ENCODE measurements at regions not wholly inside any gene's neighbourhood (a gene's known extent, or its start where the extent isn't known, plus 50 kb on each side); places are given as distances from the start of the nearest gene placed in this dataset.
"Not testable (repeated sequence)": the region's sequence is repeated elsewhere in the genome, so short reads cannot be mapped to it uniquely, and the experiment has no call there.

DNA sequence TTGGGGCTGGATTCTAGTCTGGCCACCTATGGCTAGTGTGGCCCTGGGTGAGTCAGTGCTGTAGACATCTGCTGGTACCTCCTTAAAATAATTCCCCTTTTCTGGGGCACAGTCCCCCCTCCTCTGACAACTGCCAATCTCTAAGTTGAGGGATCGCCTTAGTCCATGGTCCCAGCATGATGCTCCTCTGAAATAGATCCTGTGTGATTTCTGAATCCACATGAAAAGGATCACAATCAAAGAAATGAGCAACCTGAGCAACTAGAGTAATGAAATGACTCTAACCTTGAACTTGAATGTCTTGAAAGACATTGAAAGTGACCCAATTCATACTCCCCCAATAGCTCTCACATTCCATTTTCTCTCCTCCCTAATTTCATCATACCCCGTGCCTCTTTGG is 332.5 kb downstream of the VRK1 start:
- Histone ChIP-seq H3K9me3 (no peaks in the 10 kb centered on the region), H3K36me3 (no peaks in the 10 kb centered on the region), H3K27me3 (no peaks in the 10 kb centered on the region), H3K4me3 (replicated peaks in 1 of 3) (no peak overlapping the region), H3K27ac (no peak overlapping the region), H3K4me1 (no peaks in the 10 kb centered on the region)
- intact Hi-C loops (cut with DNase I): no loop called here
- no peak for DNase-seq
- WGBS, 2 donors: 88 to 93% methylated on average over 2 of the region's 2 CpGs
- no peak for TF ChIP-seq POLR2A (IDR thresholded peaks at IDR 0.05)
- TF ChIP-seq, protein P1, sequence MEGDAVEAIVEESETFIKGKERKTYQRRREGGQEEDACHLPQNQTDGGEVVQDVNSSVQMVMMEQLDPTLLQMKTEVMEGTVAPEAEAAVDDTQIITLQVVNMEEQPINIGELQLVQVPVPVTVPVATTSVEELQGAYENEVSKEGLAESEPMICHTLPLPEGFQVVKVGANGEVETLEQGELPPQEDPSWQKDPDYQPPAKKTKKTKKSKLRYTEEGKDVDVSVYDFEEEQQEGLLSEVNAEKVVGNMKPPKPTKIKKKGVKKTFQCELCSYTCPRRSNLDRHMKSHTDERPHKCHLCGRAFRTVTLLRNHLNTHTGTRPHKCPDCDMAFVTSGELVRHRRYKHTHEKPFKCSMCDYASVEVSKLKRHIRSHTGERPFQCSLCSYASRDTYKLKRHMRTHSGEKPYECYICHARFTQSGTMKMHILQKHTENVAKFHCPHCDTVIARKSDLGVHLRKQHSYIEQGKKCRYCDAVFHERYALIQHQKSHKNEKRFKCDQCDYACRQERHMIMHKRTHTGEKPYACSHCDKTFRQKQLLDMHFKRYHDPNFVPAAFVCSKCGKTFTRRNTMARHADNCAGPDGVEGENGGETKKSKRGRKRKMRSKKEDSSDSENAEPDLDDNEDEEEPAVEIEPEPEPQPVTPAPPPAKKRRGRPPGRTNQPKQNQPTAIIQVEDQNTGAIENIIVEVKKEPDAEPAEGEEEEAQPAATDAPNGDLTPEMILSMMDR (IDR thresholded peaks at IDR 0.05): no peak

GRCh38 chr14:97135847-97136246 is 338.7 kb downstream of the VRK1 start:
- H3K27me3 ChIP-seq; H3K9me3 ChIP-seq; H3K27ac ChIP-seq; H3K36me3 ChIP-seq; H3K4me3 ChIP-seq (replicated peaks in 1 of 3); H3K4me1 ChIP-seq; intact Hi-C loops (cut with DNase I); DNase-seq: not testable (repeated sequence)
- WGBS, 2 donors: 95 to 100% methylated on average over 1 of the region's 1 CpG

DNA sequence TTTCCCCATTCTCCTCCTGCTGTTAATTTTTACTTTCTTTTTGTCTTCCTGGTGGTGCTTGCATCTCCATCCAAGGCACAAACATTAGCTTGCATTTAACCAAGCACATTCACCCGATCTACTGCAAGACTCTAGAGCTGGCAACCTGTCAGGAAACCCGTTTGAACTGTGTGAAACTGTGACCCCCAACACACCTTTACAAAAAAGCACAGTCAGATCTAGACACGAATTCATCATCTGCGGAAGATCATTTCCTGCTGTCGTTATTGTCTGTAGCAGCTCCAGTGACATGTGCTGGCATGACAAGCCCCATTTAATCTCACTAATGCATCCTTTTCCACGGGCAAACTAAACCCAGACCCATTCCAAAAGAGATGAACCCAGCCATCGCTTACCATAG is 340.5 kb downstream of the VRK1 start:
- H3K4me3 ChIP-seq (replicated peaks in 1 of 3): no peak overlapping the region
- intact Hi-C loops (cut with DNase I): no loop called here
- DNase-seq: no peak
- WGBS, 2 donors: 73 to 79% methylated on average over 7 of the region's 7 CpGs
- no peaks in the 10 kb centered on the region for H3K36me3 ChIP-seq
- no peak for TF ChIP-seq POLR2A (IDR thresholded peaks at IDR 0.05)
- TF ChIP-seq, protein P1 (IDR thresholded peaks at IDR 0.05): no peak
- no peaks in the 10 kb centered on the region for H3K4me1 ChIP-seq
- H3K27ac ChIP-seq: no peak overlapping the region
- H3K9me3 ChIP-seq: no peaks in the 10 kb centered on the region
- H3K27me3 ChIP-seq: no peaks in the 10 kb centered on the region

DNA sequence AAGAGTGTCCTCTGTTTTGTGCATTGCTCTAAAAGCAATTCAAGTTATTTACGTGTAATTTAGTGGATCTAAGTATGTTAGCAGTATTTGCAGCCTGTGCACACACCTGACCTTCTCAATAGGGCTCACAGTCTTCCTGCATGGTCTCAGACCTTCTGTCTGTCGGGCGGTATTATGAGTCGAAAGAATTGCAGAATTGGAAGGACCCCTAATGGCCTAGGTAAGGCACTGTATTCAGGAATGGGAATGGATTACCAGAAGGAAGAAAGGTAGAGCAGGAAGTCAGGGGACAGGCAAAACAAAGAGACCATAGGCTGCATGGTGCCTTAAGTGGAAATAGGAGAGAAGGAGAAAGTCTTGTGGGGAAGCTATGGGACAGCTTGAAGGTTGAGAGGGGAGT is 341.6 kb downstream of the VRK1 start:
- WGBS, 2 donors: 71 to 74% methylated on average over 4 of the region's 4 CpGs
- TF ChIP-seq, protein P1 (IDR thresholded peaks at IDR 0.05): no peak
- TF ChIP-seq POLR2A (IDR thresholded peaks at IDR 0.05): no peak
- H3K27ac ChIP-seq: no peak overlapping the region
- no peaks in the 10 kb centered on the region for H3K27me3 ChIP-seq
- no peak for DNase-seq
- H3K36me3 ChIP-seq: no peaks in the 10 kb centered on the region
- no peak overlapping the region for H3K4me3 ChIP-seq (replicated peaks in 1 of 3)
- no peaks in the 10 kb centered on the region for H3K9me3 ChIP-seq
- intact Hi-C loops (cut with DNase I): no loop called here
- H3K4me1 ChIP-seq: no peaks in the 10 kb centered on the region

GRCh38 chr14:97143011-97143410 is 345.8 kb downstream of the VRK1 start:
- H3K36me3 ChIP-seq: no peaks in the 10 kb centered on the region
- WGBS, 2 donors: 94 to 98% methylated on average over 1 of the region's 1 CpG
- H3K4me1 ChIP-seq: no peaks in the 10 kb centered on the region
- intact Hi-C loops (cut with DNase I): no loop called here
- H3K9me3 ChIP-seq: no peaks in the 10 kb centered on the region
- no peak overlapping the region for H3K4me3 ChIP-seq (replicated peaks in 1 of 3)
- TF ChIP-seq, protein P1 (IDR thresholded peaks at IDR 0.05): no peak
- no peak for TF ChIP-seq POLR2A (IDR thresholded peaks at IDR 0.05)
- H3K27ac ChIP-seq: no peak overlapping the region
- H3K27me3 ChIP-seq: no peaks in the 10 kb centered on the region
- DNase-seq: no peak

DNA sequence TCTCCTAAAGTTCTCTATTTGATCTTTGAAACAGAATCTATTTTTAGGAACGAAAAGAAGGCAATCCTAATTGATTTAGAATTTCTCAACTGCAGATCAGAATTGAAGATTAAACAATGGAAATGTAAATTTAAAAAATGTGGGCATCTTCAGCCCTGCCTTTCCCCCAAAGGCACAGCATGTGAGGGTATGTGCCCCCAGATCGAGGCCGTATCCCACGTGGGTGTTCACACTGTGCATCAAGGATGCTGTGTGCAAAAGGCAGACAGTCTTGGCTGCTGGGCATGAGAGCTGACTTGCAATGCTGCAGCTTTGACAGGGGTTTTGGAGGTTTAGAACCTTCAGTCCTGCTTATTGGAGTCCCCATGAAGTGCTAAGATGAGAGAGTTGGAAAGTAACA is 346.3 kb downstream of the VRK1 start:
- H3K36me3 ChIP-seq: no peaks in the 10 kb centered on the region
- no peak overlapping the region for H3K27ac ChIP-seq
- no peaks in the 10 kb centered on the region for H3K9me3 ChIP-seq
- H3K4me3 ChIP-seq (replicated peaks in 1 of 3): no peak overlapping the region
- no peaks in the 10 kb centered on the region for H3K27me3 ChIP-seq
- no peak for TF ChIP-seq POLR2A (IDR thresholded peaks at IDR 0.05)
- TF ChIP-seq, protein P1 (IDR thresholded peaks at IDR 0.05): no peak
- no peaks in the 10 kb centered on the region for H3K4me1 ChIP-seq
- DNase-seq: no peak
- 66 to 74% methylated on average over 4 of the region's 4 CpGs for whole genome bisulfite sequencing, 2 donors
- intact Hi-C loops (cut with DNase I): no loop called here

- DNase-seq; intact Hi-C loops (cut with DNase I); H3K9me3 ChIP-seq; H3K27me3 ChIP-seq; H3K4me1 ChIP-seq; H3K36me3 ChIP-seq; H3K4me3 ChIP-seq (replicated peaks in 1 of 3); H3K27ac ChIP-seq: not testable (repeated sequence)
These were observed 350.8 kb downstream of the VRK1 start for GRCh38 chr14:97148021-97148420.
